ENCODE measurements at regions not wholly inside any gene's neighbourhood (a gene's known extent, or its start where the extent isn't known, plus 50 kb on each side); places are given as distances from the start of the nearest gene placed in this dataset.

- Mint-ChIP-seq H3K36me3 (peaks cover 2% of the 10 kb centered on the region), H3K9me3 (peaks cover 17% of the 10 kb centered on the region), H3K27me3 (ENCODE audit: low read depth) (no peaks in the 10 kb centered on the region), H3K27ac (no peak overlapping the region), H3K4me1 (peaks cover 11% of the 10 kb centered on the region), H3K4me3 (no peak overlapping the region)
- TF ChIP-seq CTCF (IDR thresholded peaks at IDR 0.05; ENCODE audit: unreplicated experiment) = no peak
- DNase-seq (ENCODE audit: low spot score in 2 of 2, unreplicated experiment in 2 of 2) = no peak
Observed at GRCh38 chr7:110412614-110413013, 678.3 kb upstream of the LRRN3 start.

GRCh38 chr7:110413038-110413437 is 677.9 kb upstream of the LRRN3 start:
- Mint-ChIP-seq H3K27ac (no peak overlapping the region), H3K4me3 (no peak overlapping the region)
- no peak for DNase-seq (ENCODE audit: low spot score in 2 of 2, unreplicated experiment in 2 of 2)

GRCh38 chr7:110417611-110418010 is 673.3 kb upstream of the LRRN3 start:
- no peak for TF ChIP-seq CTCF (IDR thresholded peaks at IDR 0.05; ENCODE audit: unreplicated experiment)
- H3K4me1 Mint-ChIP-seq = peaks cover 31% of the 10 kb centered on the region
- no peaks in the 10 kb centered on the region for H3K9me3 Mint-ChIP-seq
- H3K27ac Mint-ChIP-seq = no peak overlapping the region
- no peaks in the 10 kb centered on the region for H3K27me3 Mint-ChIP-seq (ENCODE audit: low read depth)
- H3K36me3 Mint-ChIP-seq = no peaks in the 10 kb centered on the region
- DNase-seq (ENCODE audit: low spot score in 2 of 2, unreplicated experiment in 2 of 2) = no peak
- H3K4me3 Mint-ChIP-seq = no peak overlapping the region

More at GRCh38 chr7:110413038-110413437, 677.9 kb upstream of the LRRN3 start:
- peaks cover 17% of the 10 kb centered on the region for H3K9me3 Mint-ChIP-seq
- peaks cover 13% of the 10 kb centered on the region for H3K4me1 Mint-ChIP-seq
- H3K36me3 Mint-ChIP-seq = peaks cover 2% of the 10 kb centered on the region
- no peak for TF ChIP-seq CTCF (IDR thresholded peaks at IDR 0.05; ENCODE audit: unreplicated experiment)
- no peaks in the 10 kb centered on the region for H3K27me3 Mint-ChIP-seq (ENCODE audit: low read depth)

GRCh38 chr7:110418659-110419280 is 672.2 kb upstream of the LRRN3 start:
- H3K27me3 Mint-ChIP-seq (ENCODE audit: low read depth) = no peaks in the 10 kb centered on the region
- no peaks in the 10 kb centered on the region for H3K36me3 Mint-ChIP-seq
- H3K4me1 Mint-ChIP-seq = peaks cover 28% of the 10 kb centered on the region
- no peak for TF ChIP-seq CTCF (IDR thresholded peaks at IDR 0.05; ENCODE audit: unreplicated experiment)
- no peak for DNase-seq (ENCODE audit: low spot score in 2 of 2, unreplicated experiment in 2 of 2)
- no peak overlapping the region for H3K4me3 Mint-ChIP-seq
- H3K27ac Mint-ChIP-seq = no peak overlapping the region
- no peaks in the 10 kb centered on the region for H3K9me3 Mint-ChIP-seq

- Mint-ChIP-seq H3K27ac (no peak overlapping the region), H3K4me1 (peaks cover 24% of the 10 kb centered on the region), H3K27me3 (ENCODE audit: low read depth) (no peaks in the 10 kb centered on the region), H3K36me3 (no peaks in the 10 kb centered on the region), H3K4me3 (no peak overlapping the region), H3K9me3 (peaks cover 8% of the 10 kb centered on the region)
- TF ChIP-seq CTCF (IDR thresholded peaks at IDR 0.05; ENCODE audit: unreplicated experiment) = no peak
- no peak for DNase-seq (ENCODE audit: low spot score in 2 of 2, unreplicated experiment in 2 of 2)
Observed at GRCh38 chr7:110420788-110421187, 670.1 kb upstream of the LRRN3 start.

Data from mesothelial cell of epicardium (in vitro differentiated cells).